Testis (tissue), 2 donors: ENCODE measurements at regions not wholly inside any gene's neighbourhood (a gene's known extent, or its start where the extent isn't known, plus 50 kb on each side); places are given as distances from the start of the nearest gene placed in this dataset.

ENCODE experiments used
- DNase-seq: peaks from one replicate; pipeline ENCODE4 v3.0.0-alpha.2; 2019
- H3K27ac ChIP-seq, 2 donors: fragments of 200-600 bp; sonication (generic); one replicate each; pipeline ENCODE4 v1.5.1; 2019
- H3K27me3 ChIP-seq: fragments of 200-600 bp; sonication (generic); one replicate; pipeline ENCODE4 v1.5.1; 2019
- H3K36me3 ChIP-seq: fragments of 200-600 bp; sonication (generic); one replicate; pipeline ENCODE4 v1.5.1; 2017; ENCODE audit warnings: low read depth; ENCODE audit errors: missing control alignments
- H3K4me1 ChIP-seq: fragments of 200-600 bp; sonication (generic); one replicate; pipeline ENCODE4 v1.5.1; 2019
- H3K4me3 ChIP-seq, 2 donors: fragments of 200-600 bp; sonication (generic); one replicate each; pipeline ENCODE4 v1.5.1; 2017 to 2019
- H3K9me3 ChIP-seq: fragments of 200-600 bp; sonication (generic); one replicate; pipeline ENCODE4 v1.5.1; 2017
- POLR2A ChIP-seq: fragments of 450-650 bp; IDR thresholded peaks from one replicate; pipeline ENCODE4 v1.6.1; 2017; ENCODE audit warnings: antibody characterized with exemption, mild to moderate bottlenecking, moderate library complexity
- WGBS, 2 donors: methylation state at CpG; one replicate each; pipeline ENCODE4 v1.1.5; 2018; 5-methylcytosine and 5-hydroxymethylcytosine counted together
- intact Hi-C: fragments of 100-400 bp; cut with DNase I; formaldehyde crosslinking; loops from one replicate; pipeline ENCODE4 v1.15.1; 2023; ENCODE audit warnings: low total_unique reads
- TF ChIP-seq, protein P1 (sequence below), 3 experiments: fragments of 450-650 bp in 2 of 3; fragments of 200-600 bp in 1 of 3; sonication (generic) in 1 of 3; IDR thresholded peaks; one replicate each; pipeline ENCODE4 v1.5.1; 2016 to 2019; ENCODE audit warnings: antibody characterized with exemption in 3 of 3, mild to moderate bottlenecking in 2 of 3, moderate library complexity in 1 of 3

DNA sequence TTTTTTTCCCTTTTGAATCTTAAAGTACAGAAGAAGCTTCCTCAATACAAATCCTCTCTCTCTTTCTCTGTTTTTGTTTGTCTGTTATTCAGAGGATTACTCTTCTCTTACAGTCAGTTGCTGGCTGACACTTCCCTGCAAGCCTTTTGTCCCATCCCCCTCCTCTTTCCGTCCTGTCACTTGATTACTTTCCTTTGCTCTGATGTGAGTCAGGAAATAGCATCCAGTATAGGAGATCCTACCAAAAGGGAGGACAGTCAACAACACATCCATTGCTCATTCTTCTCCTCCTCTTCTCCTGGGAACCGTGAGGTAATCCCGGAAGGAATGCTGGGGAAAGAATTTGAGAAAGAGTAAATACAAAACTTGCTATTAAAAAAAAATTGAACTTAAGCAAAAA is 79.3 kb upstream of the SCN7A start:
- H3K4me1 ChIP-seq = no peaks in the 10 kb centered on the region
- H3K36me3 ChIP-seq = no peaks in the 10 kb centered on the region
- H3K27ac ChIP-seq = no peak overlapping the region
- no peak for DNase-seq
- H3K4me3 ChIP-seq = no peak overlapping the region
- intact Hi-C loops = no loop called here
- 25 to 42% methylated on average over 3 of the region's 3 CpGs for WGBS, 2 donors
- no peak for TF ChIP-seq POLR2A
- TF ChIP-seq, protein P1, sequence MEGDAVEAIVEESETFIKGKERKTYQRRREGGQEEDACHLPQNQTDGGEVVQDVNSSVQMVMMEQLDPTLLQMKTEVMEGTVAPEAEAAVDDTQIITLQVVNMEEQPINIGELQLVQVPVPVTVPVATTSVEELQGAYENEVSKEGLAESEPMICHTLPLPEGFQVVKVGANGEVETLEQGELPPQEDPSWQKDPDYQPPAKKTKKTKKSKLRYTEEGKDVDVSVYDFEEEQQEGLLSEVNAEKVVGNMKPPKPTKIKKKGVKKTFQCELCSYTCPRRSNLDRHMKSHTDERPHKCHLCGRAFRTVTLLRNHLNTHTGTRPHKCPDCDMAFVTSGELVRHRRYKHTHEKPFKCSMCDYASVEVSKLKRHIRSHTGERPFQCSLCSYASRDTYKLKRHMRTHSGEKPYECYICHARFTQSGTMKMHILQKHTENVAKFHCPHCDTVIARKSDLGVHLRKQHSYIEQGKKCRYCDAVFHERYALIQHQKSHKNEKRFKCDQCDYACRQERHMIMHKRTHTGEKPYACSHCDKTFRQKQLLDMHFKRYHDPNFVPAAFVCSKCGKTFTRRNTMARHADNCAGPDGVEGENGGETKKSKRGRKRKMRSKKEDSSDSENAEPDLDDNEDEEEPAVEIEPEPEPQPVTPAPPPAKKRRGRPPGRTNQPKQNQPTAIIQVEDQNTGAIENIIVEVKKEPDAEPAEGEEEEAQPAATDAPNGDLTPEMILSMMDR (IDR thresholded peaks at IDR 0.05) = no peak
- no peaks in the 10 kb centered on the region for H3K27me3 ChIP-seq
- H3K9me3 ChIP-seq = no peaks in the 10 kb centered on the region

DNA sequence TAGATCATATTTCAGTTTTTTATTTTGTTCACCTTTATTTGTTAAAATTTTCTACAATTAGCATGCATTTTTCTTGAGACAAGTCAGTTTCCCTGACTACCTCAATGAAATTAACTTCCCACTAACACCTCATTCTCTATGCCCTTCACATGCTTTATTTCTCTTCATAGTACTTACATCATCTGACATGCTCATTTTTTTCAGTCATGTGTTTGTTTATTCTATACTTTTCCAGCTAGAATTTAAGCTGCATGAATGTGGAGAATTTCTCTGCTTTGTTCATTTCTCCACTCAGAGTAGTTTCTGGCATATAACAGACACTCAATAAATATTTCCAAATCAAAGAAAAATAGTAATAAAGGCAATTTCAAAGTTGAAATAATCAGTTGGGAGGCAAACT is 78.9 kb upstream of the SCN7A start:
- Histone ChIP-seq H3K27me3 (no peaks in the 10 kb centered on the region), H3K4me1 (no peaks in the 10 kb centered on the region), H3K27ac (no peak overlapping the region), H3K36me3 (no peaks in the 10 kb centered on the region), H3K9me3 (no peaks in the 10 kb centered on the region), H3K4me3 (no peak overlapping the region)
- TF ChIP-seq, protein P1 (IDR thresholded peaks at IDR 0.05) = no peak
- no peak for TF ChIP-seq POLR2A
- intact Hi-C loops = no loop called here
- DNase-seq = no peak

DNA sequence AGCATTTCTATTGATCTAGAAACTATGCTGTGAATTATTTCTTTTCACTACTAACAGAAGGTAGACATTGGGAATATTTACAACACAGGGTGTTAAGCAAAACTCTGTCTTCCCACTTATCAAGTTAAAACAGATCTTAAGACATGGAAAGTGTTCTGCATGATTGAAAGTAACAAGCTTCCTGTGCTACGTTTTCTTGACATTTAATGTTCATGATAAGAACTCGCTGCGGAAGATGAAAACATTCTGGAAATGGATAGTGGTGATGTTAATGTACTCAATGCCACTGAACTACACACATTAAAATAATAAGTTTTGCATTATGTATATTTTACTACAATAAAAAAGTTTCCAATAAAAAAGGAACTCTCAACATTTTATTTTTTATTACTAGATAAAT is 74.4 kb upstream of the SCN7A start:
- H3K27ac ChIP-seq = no peak overlapping the region
- no peaks in the 10 kb centered on the region for H3K27me3 ChIP-seq
- H3K4me1 ChIP-seq = no peaks in the 10 kb centered on the region
- no peak overlapping the region for H3K4me3 ChIP-seq
- no peaks in the 10 kb centered on the region for H3K36me3 ChIP-seq
- intact Hi-C loops = no loop called here
- no peak for DNase-seq
- WGBS, 2 donors = 28 to 35% methylated on average over 3 of the region's 3 CpGs
- TF ChIP-seq, protein P1 (IDR thresholded peaks at IDR 0.05) = no peak
- no peak for TF ChIP-seq POLR2A
- no peaks in the 10 kb centered on the region for H3K9me3 ChIP-seq

DNA sequence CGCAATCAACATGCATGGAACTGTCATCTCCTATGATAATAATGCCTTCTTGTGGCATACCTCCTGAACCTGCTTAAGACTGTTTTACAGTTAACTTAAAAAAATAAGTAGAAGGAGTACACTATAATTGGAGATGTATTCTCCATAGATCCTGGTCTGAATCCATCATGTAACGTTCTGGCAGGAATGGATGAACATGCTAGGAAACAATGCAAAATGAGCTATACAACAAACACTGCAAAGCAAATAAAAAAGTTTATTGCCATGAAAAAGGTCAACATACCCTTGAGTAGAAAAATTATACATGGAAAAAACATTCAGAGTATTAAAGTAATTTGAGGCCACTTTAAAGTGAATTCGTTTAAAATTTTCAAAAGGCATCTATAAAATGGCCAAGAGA is 71.5 kb upstream of the SCN7A start:
- no peaks in the 10 kb centered on the region for H3K9me3 ChIP-seq
- no peaks in the 10 kb centered on the region for H3K27me3 ChIP-seq
- no peak overlapping the region for H3K4me3 ChIP-seq
- no peak for DNase-seq
- H3K27ac ChIP-seq = no peak overlapping the region
- intact Hi-C loops = no loop called here
- TF ChIP-seq, protein P1 (IDR thresholded peaks at IDR 0.05) = no peak
- no peak for TF ChIP-seq POLR2A
- WGBS, 2 donors = 93 to 96% methylated on average over 3 of the region's 3 CpGs
- H3K36me3 ChIP-seq = no peaks in the 10 kb centered on the region
- H3K4me1 ChIP-seq = no peaks in the 10 kb centered on the region

DNA sequence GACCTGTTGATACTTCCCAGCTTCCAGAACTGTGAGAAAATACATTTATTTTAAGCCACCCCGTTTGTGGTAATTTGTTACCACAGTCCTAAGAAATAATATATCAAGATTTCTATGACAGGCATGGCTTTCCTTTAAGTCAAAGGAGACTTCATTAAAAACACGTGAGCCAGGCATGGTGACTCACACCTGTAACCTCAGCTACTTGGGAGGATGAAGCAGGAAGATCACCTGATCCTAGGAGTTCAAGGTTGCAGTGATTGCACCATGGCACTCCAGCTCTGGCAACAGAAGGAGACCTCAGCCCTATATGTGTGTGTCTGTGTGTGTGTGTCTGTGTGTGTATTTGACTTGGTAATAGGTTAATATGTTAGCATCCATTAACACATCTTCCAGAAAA is 69.8 kb upstream of the SCN7A start:
- Histone ChIP-seq H3K9me3 (no peaks in the 10 kb centered on the region), H3K27ac (no peak overlapping the region), H3K27me3 (no peaks in the 10 kb centered on the region), H3K4me1 (no peaks in the 10 kb centered on the region), H3K36me3 (no peaks in the 10 kb centered on the region), H3K4me3 (no peak overlapping the region)
- TF ChIP-seq POLR2A = no peak
- TF ChIP-seq, protein P1 (IDR thresholded peaks at IDR 0.05) = no peak
- no peak for DNase-seq
- WGBS, 2 donors = 73 to 75% methylated on average over 2 of the region's 2 CpGs
- intact Hi-C loops = no loop called here
